GM12875 (cell line): ENCODE measurements at regions not wholly inside any gene's neighbourhood (a gene's known extent, or its start where the extent isn't known, plus 50 kb on each side); places are given as distances from the start of the nearest gene placed in this dataset.

Experiments used
- H3K4me3 ChIP-seq: one replicate; pipeline ENCODE4 v1.5.1; 2011; ENCODE audit warnings: low read depth, low read length, control low read depth
- CTCF ChIP-seq: IDR thresholded peaks from 2 replicates; pipeline ENCODE4 v1.5.1; 2011; ENCODE audit warnings: low read depth, mild to moderate bottlenecking, control low read depth, inconsistent platforms, low read length, moderate library complexity, borderline replicate concordance; ENCODE audit not compliant: insufficient read depth

GRCh38 chr3:124676236-124676635 is 54.0 kb upstream of the UMPS start:
- no peak overlapping the region for H3K4me3 ChIP-seq
- no peak for TF ChIP-seq CTCF

DNA sequence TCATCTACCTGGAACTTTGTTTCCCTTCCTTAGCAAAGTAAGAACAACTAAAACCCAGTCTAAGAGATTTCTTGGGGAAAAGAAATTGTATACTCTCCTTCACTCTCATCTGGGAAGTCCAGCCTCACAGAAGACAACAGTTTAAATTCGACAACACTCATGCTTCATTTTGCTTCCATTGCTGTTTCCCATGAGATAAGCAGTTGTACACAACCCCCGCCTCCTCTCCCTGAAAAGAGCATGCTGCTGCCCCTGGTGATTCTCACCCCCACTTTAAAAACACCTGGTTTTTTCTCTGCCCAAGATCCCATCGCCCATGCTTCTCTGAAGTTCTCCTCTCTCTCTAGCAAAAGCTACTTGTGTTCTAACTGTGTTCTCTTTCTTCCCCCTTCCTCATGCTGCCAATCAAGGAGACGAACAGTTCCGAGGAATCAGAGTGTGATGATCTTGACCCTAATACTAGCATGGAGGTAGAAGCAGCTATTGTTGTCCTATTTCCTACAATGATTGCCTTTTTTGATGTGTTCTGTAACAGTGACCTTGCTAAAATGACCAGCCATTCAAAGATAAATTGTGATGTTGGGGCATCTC is 51.1 kb upstream of the UMPS start:
- no peak for TF ChIP-seq CTCF
- no peak overlapping the region for H3K4me3 ChIP-seq
